ENCODE measurements at regions not wholly inside any gene's neighbourhood (a gene's known extent, or its start where the extent isn't known, plus 50 kb on each side); places are given as distances from the start of the nearest gene placed in this dataset.

DNA sequence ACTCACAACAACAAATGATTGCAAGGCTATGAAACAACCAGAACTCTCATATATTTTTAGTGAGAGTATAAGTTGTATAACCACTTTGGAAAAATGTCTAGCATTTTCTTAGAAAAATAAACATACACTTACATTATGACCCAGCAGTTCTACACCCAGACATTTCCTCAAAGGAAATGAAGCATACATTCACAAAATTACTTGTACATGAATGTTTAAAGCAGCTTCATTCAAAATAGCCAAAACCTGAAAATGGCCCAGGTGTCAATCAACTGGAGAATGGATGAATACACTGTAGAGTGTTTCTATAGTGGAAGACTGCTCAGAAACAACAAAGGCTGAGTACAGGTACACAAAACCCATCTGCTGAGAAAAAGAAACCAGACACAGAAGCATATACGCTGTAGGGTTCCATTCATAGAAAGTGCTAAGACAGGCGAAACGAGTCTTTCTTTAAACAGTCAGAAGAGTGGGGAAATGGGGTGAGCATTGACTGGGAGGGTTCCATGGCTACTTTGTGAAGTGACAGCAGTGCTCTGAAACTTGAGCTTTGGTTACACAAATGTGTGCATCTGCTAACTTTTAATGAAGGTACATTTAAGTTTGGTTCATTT lies 799.0 kb downstream of the DCDC2C start:
- 24% methylated on average over 3 of the region's 3 CpGs for WGBS (ENCODE audit: insufficient coverage, insufficient replicate concordance, low lambda C conversion rate, missing lambda C conversion rate)
- POLR2A ChIA-PET = no interaction called here
- Histone ChIP-seq H2AFZ (ENCODE audit: control insufficient read depth, low read depth, low read length) (no peak overlapping the region), H3K4me2 (ENCODE audit: control insufficient read depth, insufficient read depth) (no peak overlapping the region), H3K79me2 (ENCODE audit: control insufficient read depth, insufficient read depth, low read length) (no peaks in the 10 kb centered on the region), H3K27me3 (replicated peaks in 1 of 2; ENCODE audit: control insufficient read depth in 2 of 2, insufficient read depth in 2 of 2, low read length in 1 of 2) (no peaks in the 10 kb centered on the region), H3K4me1 (ENCODE audit: control insufficient read depth, insufficient read depth, low read length) (no peaks in the 10 kb centered on the region), H3K9me3 (replicated peaks; ENCODE audit: control insufficient read depth, insufficient read depth, low read length) (no peaks in the 10 kb centered on the region), H3K4me3 (no peak overlapping the region), H3K36me3 (ENCODE audit: control insufficient read depth in 2 of 2, insufficient read depth in 2 of 2, low read length in 1 of 2) (no peaks in the 10 kb centered on the region), H4K20me1 (ENCODE audit: control insufficient read depth, insufficient read depth) (no peaks in the 10 kb centered on the region), H3K9ac (ENCODE audit: control insufficient read depth, insufficient read depth, low read length) (no peak overlapping the region), H3K27ac (ENCODE audit: control insufficient read depth, insufficient read depth) (no peak overlapping the region)
- SMC1A ChIA-PET (ENCODE audit: uncharacterized antibody, unreplicated experiment) = no interaction called here
- in situ Hi-C loops (cut with MboI) = no loop called here
- no TSS peak for BruUV-seq (replicated peaks)
- no peak for ATAC-seq
- intact Hi-C loops (cut with micrococcal nuclease; ENCODE audit: unreplicated experiment) = no loop called here
- CTCF ChIA-PET = no interaction called here
- RAD21 ChIA-PET (ENCODE audit: unreplicated experiment) = no interaction called here
- no peak for DNase-seq (ENCODE audit: low read depth, low spot score)
- no peak for FAIRE-seq
- TF ChIP-seq RAD21 (IDR thresholded peaks at IDR 0.05; ENCODE audit: insufficient read depth, low read depth, low read length) (no peak), JUNB (IDR thresholded peaks at IDR 0.05) (no peak), ZNF217 (IDR thresholded peaks at IDR 0.05) (no peak), CREM (IDR thresholded peaks at IDR 0.05; ENCODE audit: low read depth) (no peak), NFIC (IDR thresholded peaks at IDR 0.05; ENCODE audit: low read depth, low read length) (no peak), NFYB (IDR thresholded peaks at IDR 0.05; ENCODE audit: insufficient read depth, low read depth, low read length) (no peak)
- TF ChIP-seq, protein P1, sequence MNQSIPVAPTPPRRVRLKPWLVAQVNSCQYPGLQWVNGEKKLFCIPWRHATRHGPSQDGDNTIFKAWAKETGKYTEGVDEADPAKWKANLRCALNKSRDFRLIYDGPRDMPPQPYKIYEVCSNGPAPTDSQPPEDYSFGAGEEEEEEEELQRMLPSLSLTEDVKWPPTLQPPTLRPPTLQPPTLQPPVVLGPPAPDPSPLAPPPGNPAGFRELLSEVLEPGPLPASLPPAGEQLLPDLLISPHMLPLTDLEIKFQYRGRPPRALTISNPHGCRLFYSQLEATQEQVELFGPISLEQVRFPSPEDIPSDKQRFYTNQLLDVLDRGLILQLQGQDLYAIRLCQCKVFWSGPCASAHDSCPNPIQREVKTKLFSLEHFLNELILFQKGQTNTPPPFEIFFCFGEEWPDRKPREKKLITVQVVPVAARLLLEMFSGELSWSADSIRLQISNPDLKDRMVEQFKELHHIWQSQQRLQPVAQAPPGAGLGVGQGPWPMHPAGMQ (IDR thresholded peaks at IDR 0.05; ENCODE audit: borderline replicate concordance) = no peak

DNA sequence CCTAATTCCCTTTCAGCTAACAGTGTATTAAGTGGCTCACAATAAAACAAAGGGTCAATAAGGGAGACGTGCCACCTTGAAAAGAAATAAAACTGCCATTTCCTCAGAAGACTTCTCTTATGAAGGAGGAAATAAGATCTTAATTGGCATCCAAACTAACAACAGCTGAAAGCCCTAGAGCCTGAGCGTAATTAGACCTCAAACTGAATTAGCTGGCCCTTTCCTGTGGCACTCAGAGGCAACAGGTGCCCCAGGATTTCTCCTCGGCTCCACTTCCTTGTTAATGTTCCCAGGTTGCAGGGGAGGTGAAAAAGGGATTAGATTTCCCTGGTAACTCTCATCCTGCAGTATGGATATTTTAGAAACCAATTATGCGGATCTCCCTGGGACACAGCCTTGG lies 804.3 kb downstream of the DCDC2C start:
- intact Hi-C loops (cut with micrococcal nuclease; ENCODE audit: unreplicated experiment) = no loop called here
- Histone ChIP-seq H3K79me2 (ENCODE audit: control insufficient read depth, insufficient read depth, low read length) (no peaks in the 10 kb centered on the region), H3K4me3 (no peak overlapping the region), H3K27me3 (replicated peaks in 1 of 2; ENCODE audit: control insufficient read depth in 2 of 2, insufficient read depth in 2 of 2, low read length in 1 of 2) (no peaks in the 10 kb centered on the region), H3K9ac (ENCODE audit: control insufficient read depth, insufficient read depth, low read length) (no peak overlapping the region), H3K27ac (ENCODE audit: control insufficient read depth, insufficient read depth) (no peak overlapping the region), H2AFZ (ENCODE audit: control insufficient read depth, low read depth, low read length) (no peak overlapping the region), H4K20me1 (ENCODE audit: control insufficient read depth, insufficient read depth) (no peaks in the 10 kb centered on the region), H3K9me3 (replicated peaks; ENCODE audit: control insufficient read depth, insufficient read depth, low read length) (no peaks in the 10 kb centered on the region), H3K36me3 (ENCODE audit: control insufficient read depth in 2 of 2, insufficient read depth in 2 of 2, low read length in 1 of 2) (no peaks in the 10 kb centered on the region), H3K4me1 (ENCODE audit: control insufficient read depth, insufficient read depth, low read length) (no peaks in the 10 kb centered on the region), H3K4me2 (ENCODE audit: control insufficient read depth, insufficient read depth) (no peak overlapping the region)
- no TSS peak for BruUV-seq (replicated peaks)
- POLR2A ChIA-PET = no interaction called here
- SMC1A ChIA-PET (ENCODE audit: uncharacterized antibody, unreplicated experiment) = no interaction called here
- CTCF ChIA-PET = no interaction called here
- RAD21 ChIA-PET (ENCODE audit: unreplicated experiment) = no interaction called here
- ATAC-seq = no peak
- 28% methylated on average over 4 of the region's 4 CpGs for WGBS (ENCODE audit: insufficient coverage, insufficient replicate concordance, low lambda C conversion rate, missing lambda C conversion rate)
- no peak for FAIRE-seq
- in situ Hi-C loops (cut with MboI) = no loop called here
- no peak for DNase-seq (ENCODE audit: low read depth, low spot score)
- TF ChIP-seq, protein P2, sequence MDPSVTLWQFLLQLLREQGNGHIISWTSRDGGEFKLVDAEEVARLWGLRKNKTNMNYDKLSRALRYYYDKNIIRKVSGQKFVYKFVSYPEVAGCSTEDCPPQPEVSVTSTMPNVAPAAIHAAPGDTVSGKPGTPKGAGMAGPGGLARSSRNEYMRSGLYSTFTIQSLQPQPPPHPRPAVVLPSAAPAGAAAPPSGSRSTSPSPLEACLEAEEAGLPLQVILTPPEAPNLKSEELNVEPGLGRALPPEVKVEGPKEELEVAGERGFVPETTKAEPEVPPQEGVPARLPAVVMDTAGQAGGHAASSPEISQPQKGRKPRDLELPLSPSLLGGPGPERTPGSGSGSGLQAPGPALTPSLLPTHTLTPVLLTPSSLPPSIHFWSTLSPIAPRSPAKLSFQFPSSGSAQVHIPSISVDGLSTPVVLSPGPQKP (IDR thresholded peaks at IDR 0.05; ENCODE audit: low read depth, low read length) = no peak
- TF ChIP-seq CBX3 (IDR thresholded peaks at IDR 0.05; ENCODE audit: borderline replicate concordance, low read depth) (no peak), YBX1 (IDR thresholded peaks at IDR 0.05) (no peak), TCF7 (IDR thresholded peaks at IDR 0.05; ENCODE audit: borderline replicate concordance) (no peak), IKZF2 (IDR thresholded peaks at IDR 0.05) (no peak), POLR2A (IDR thresholded peaks at IDR 0.05; ENCODE audit: low read depth, low read length) (no peak), KLF5 (IDR thresholded peaks at IDR 0.05; ENCODE audit: partially characterized antibody) (no peak), NFXL1 (IDR thresholded peaks at IDR 0.05; ENCODE audit: borderline replicate concordance) (no peak), WRNIP1 (IDR thresholded peaks at IDR 0.05; ENCODE audit: borderline replicate concordance, low read depth, low read length) (no peak), GATAD2B (conservative IDR thresholded peaks at IDR 0.05; ENCODE audit: low read depth) (no peak), NFYB (IDR thresholded peaks at IDR 0.05; ENCODE audit: insufficient read depth, low read depth, low read length) (no peak), SIX5 (IDR thresholded peaks at IDR 0.05; ENCODE audit: low read depth, low read length, severe bottlenecking) (no peak)

Data from GM12878 (cell line).